ENCODE measurements at regions not wholly inside any gene's neighbourhood (a gene's known extent, or its start where the extent isn't known, plus 50 kb on each side); places are given as distances from the start of the nearest gene placed in this dataset.
"Not testable (repeated sequence)": the region's sequence is repeated elsewhere in the genome, so short reads cannot be mapped to it uniquely, and the experiment has no call there.

DNA sequence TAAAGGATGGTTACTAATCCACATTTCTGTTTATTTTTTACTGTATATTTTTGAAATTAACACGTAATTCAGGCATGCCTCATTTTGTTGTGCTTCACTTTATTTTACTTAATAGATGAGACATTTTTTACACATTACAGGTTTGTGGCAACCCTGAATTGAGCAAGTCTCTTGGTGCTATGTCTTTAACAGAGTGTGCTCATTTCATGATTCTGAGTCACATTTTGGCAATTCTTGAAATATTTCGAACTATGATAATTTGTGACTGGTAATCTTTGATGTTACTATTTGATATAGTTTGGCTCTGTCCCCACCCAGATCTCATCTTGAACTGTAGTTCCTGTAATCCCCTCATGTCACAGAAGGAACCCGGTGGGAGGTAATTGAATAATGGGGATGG, 1120.5 kb upstream of the FLRT2 start:
- DNase-seq (ENCODE audit: extremely low read depth, low read depth, low spot score), result no peak

DNA sequence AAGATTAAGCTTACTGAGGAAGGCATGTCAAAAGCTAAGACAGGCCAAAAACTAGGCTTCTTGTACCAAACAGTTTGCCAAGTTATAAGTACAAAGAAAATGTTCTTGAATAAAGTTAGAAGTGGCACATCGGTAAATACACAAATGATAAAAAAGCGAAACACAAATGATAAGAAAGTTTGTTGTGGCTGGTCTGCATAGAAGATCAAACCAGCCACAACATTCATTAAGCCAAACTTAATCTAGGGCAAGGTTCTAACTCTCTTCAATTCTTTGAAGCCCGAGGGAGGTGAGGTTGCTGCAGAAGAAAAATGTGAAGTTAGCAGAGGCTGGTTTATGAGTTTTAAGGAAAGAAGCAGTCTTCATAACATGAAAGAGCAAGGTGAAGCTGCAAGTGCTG, 1119.6 kb upstream of the FLRT2 start:
- DNase-seq (ENCODE audit: extremely low read depth, low read depth, low spot score), result no peak

DNA sequence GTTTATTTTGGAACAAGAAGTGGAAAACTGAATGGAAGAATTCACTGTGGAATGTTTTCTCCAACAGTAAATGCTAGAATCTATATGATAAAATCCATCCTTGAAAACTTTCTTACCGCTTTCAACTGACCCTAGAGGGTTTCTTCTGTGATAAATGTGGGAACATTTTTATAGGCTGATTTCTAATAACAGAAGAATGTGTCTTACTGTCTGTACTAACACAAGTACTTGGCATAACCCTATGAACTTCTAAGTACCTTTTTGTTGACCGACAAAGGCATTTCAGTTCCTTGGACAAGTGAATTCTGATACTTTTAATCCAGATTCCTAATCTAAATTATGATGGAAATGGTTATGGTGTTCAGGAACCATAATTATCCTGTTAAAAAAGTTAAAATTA, 1109.7 kb upstream of the FLRT2 start:
- no peak for DNase-seq (ENCODE audit: extremely low read depth, low read depth, low spot score)

DNA sequence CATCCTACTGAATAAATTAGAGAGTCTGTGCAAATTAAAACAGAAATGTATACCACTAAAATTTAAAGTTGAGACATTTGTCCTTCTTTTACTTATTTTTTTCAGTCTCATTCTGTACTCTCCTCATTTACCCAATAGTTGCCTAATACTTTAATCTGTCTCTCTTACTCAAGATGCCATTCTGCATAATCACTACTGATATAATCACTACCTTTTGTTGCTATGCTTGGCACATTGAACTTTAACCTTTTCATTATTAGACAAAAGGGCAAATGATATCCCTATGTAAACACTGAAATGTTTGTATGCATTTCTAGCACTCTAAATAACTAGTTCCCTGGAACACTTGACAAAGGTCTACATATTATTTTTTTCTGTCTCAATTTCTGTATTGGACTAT, 1108.3 kb upstream of the FLRT2 start:
- no peak for DNase-seq (ENCODE audit: extremely low read depth, low read depth, low spot score)

DNA sequence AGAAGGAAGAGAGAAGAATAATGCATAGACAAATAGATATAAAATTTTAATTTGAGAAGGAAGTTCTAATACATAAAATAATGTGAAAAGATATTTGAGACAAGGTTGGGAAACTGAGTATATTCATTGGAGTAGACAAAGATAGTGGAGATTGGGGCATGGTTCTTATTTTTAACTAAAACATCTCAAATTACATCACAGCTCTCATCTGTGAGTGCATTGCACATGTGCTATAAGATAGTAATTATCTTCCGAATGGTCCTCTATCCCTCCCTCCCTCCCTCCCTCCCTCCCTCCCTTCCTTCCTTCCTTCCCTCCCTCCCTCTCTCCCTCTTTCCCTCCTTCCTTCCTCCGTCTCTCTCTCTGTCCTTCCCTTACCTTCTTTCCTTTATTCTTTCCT, 1104.0 kb upstream of the FLRT2 start:
- DNase-seq (ENCODE audit: extremely low read depth, low read depth, low spot score), result no peak

DNA sequence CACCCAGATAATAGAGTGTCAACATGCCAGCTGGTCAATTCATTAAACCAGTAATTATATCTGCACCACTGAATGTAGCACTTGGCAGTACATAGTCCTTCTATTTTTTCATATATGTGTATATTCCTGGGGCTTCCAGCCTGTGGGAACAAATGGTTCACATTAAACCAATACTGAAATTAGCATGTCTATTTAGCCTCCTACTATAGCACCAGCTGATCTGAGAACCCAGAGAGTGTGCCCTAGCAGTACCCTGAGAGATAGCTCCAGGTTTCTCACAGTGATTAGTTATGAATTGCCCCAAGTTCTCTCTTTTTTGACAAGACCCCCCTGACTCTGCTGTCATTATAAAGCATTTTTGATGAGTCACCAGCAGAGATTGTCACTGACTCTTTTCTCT, 1097.3 kb upstream of the FLRT2 start:
- DNase-seq (ENCODE audit: extremely low read depth, low read depth, low spot score), result no peak

DNA sequence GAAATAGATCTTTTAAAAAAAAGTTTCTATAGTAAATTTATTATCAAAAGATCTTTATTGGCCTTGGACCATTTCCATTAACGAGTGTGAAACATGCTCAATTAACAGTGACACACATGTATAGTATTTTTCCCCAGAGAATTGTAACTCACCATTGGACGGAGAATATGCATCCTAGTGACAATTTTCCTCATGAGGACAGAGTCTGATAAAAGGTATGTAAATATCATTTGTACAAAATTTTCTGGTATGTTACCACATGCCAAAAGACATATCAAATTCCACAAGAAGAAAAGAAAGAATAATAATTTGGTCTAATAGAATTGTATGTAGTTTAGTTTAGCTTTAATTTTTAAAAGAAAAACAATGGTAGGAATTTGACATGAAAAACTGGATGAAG, 1096.0 kb upstream of the FLRT2 start:
- no peak for DNase-seq (ENCODE audit: extremely low read depth, low read depth, low spot score)

DNA sequence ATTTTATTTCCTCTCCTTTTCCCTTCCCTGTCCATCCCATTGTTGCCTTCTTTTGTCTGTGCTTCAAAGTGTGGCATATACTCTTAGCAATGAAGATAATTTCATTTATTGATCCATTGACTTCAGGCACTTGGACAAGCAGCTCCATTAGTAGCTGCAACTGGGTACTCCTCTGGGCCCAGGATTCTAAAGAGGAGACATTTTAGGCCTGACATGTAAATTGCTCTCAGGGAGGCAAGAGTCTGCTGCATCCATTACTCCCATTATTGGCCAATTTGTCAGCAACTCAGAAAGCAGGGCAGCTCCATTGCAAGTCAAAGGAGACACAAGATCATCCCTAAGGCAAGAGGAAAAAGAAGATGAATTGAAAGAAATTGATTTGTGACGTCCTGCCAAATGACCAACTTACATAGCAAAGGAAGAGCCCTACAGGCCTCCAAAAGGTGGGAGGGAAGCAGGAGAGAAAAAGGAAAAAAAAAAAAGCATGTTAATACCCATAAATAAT, 1094.1 kb upstream of the FLRT2 start:
- DNase-seq (ENCODE audit: extremely low read depth, low read depth, low spot score), result no peak

DNA sequence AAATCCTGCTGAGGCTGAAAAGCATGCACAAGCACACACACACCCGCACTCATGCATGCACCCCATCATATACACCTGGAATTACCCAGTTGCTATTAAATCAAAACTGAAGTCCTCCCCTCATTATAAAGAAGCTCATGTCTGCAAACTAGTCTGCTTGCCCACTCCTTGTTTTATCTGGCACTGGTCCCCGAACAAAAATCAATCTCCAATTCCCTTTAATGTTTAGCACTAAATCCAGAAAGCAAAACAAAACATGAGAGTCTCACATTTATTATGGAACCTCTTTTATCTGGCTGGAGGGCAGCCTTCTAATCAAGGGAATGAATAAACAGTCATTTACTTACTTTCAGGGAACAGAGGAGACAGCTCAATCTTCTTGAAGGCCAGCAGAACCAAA, 1093.4 kb upstream of the FLRT2 start:
- DNase-seq (ENCODE audit: extremely low read depth, low read depth, low spot score), result no peak

DNA sequence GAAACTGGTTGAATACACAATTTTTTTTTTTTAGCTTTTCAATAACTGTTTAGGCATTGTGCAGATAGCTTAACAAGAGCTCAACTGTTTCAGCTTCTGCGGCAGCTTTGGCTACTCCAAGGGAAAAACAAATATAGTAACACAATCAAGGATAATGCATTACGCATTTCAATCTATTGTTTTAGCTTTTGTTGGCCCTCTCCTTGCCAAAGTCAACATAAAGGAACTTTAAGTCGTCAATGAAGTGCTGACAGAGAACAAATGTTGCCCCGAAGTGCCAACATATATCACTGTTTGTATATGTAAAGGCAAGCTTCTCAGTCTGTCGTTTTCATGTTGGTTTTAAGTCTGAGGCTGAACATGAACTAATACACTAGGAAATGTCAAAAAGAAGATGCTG, 1087.4 kb upstream of the FLRT2 start:
- DNase-seq (ENCODE audit: extremely low read depth, low read depth, low spot score), result peak; percentile 64

DNA sequence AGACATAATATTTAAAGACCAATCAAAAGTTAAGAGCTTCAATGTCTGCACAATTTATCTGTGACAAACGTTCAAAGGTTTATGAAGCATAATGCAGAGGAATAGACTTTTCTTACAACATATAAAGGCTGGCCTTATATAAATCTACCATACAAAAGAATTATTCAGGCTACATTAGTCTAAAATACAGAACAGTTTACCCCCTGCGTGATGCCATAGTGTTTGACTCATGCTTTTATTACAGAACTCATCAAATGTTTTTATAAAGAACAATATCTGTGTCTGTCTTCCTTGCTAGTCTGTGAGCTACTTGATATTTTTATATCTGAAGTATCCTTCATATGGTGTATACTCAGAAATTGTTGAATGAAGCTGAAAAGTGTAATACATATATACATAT, 1084.5 kb upstream of the FLRT2 start:
- DNase-seq (ENCODE audit: extremely low read depth, low read depth, low spot score), result no peak

DNA sequence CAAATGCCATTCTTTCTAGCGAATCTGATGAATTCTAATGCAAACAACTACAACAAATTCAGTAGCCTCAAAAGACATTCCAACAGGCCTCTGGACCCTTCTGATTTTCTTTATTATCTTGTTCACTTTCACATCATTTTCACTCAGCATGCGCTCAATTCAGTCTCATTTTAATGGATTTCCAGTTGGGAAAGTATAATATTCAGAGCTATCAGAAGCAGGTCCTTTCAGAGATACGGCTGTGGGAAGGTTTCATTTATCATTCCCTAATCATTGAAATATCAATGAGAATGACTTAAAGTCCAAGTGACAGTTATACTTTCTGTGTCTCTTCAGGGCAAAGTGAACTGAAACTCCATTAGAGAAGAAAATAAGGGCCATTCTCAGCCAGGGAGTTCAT, 1083.7 kb upstream of the FLRT2 start:
- no peak for DNase-seq (ENCODE audit: extremely low read depth, low read depth, low spot score)

DNA sequence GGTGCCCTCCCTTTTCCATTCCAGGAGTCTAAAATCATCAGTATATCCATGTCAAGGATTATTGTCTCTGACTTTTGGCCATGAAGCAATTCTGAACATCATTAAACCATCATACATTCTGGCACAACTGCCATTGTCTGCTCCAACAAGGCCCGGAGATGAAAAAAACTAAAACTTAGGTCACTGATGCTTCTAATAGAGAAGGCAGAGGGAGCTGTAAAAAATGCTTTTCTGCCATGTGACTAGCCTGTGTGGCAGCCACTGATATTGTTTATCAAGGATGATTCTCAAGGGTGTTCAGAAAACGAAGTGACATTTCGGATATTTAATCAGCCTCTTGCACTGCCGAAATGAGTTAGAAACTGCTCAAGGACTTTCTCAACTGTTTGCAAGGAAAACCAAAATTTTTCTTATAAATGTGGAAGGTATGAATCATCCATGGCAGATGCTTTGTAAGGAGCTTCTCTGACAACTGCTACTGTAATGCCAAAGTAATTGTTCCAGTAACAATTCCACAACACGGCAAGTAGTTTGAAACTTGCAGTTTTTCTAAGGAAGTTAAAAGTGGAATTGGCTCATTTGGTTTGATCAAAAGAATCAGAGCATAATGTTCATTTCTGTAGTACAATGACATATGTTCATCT, 1076.5 kb upstream of the FLRT2 start:
- no peak for DNase-seq (ENCODE audit: extremely low read depth, low read depth, low spot score)

DNA sequence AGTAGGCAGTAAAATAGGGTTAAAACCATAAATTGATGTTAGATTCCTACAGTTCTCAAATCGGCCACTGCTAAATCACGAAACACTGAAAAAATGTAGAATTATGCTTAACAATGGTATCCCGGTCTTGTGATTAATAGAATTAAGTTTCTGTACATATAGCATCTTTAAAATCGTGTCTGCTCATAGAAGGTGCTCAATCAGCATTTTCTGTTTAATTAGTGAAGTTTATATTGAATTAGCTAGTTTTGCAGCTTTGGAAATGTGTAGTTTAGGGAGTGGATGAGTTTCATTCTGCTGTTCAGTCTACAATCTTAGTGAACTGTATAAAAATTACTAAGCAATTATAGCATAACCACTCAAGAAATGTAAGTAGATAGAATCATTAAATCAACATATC, 1075.8 kb upstream of the FLRT2 start:
- no peak for DNase-seq (ENCODE audit: extremely low read depth, low read depth, low spot score)

DNA sequence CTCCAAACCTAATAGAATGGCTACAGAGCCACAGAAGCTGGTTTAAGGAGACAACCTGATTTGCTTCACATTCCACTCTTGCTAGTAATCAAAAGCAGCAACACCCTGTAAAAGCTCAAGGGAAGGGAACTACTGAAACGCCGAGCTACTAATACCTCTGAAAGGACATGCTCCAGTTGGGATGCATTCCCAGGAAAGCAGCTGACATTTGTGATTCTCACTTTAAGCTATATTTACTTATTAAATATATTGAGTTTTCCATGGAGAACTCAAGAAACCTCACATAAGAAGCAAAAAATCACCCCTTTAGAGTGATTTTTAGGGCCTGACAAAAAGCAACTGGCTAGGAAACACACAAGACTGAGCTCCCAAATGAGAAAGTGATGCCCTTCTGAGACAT, 1073.0 kb upstream of the FLRT2 start:
- DNase-seq (ENCODE audit: extremely low read depth, low read depth, low spot score), result no peak

DNA sequence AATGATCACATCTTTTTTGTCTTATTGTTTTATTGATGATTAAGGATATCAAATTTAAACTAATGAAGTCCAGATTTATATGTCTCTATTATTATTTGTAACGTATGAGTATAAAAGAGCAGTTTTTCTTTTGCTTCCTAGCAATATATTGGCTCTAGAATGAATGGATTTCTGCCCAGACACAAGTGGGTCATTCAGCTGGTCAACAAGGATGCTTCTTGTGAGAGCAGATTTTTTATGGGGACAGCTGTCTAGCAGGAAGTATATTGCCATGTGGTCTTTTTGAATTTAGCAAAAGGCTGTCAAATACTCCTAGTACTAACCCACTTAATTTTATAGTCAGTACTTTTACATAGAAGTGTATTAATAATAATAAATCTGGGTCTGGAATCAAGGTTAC, 1071.1 kb upstream of the FLRT2 start:
- no peak for DNase-seq (ENCODE audit: extremely low read depth, low read depth, low spot score)

DNA sequence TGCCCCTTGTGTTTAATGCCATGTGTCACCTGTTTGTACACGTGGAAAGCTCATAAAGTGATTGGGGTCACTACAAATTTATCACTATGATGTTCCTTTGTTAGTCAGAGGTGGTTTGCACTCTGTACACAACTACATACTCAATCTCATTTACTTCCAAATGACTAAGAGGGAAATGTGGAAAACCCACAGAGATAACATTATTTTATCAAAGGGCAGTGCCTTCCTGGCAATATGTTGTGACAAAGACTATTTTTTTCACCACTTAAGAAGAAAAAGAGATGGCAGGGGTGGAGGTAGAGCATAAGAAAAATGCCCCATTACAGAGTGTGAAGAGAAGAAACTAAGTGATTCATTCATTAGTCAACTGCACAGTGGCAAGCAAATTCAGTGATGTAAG, 1064.1 kb upstream of the FLRT2 start:
- no peak for DNase-seq (ENCODE audit: extremely low read depth, low read depth, low spot score)

DNA sequence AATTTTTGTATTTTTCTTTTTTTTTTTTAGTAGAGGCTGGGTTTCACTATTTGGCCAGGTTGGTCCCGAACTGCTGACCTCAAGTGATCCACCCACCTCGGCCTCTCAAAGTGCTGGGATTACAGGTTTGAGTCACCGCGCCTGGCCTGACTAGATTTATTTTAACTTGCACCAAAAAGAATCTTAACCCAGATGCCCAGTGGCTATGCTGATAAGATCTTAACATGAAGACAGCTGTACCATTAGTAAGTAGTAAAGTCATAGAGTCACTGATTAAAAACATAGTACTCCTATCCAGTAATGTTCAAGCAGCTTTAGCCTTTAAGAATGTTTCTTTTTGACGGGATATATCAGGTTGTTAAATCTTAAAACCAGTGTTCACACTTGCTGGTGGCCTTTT, 1061.8 kb upstream of the FLRT2 start:
- no peak for DNase-seq (ENCODE audit: extremely low read depth, low read depth, low spot score)

DNA sequence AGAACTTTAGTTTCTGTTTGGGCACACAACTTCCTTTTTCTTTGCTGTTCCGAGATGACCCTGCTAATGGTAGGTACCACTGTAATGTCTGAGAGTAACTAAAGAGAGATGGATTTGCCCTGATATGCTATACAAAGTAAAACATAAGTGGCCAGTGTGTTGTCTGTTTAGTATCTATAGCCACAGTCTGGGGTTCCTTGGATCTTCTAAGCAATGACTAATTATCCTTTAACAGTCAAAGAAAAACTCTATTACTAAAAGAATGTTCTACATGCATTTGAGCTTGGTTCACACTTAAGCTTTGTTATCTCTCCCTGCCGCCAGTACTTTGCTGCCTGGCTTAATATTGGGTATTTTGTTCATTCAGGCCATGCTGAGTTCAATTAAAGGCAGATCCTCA, 1051.9 kb upstream of the FLRT2 start:
- DNase-seq (ENCODE audit: extremely low read depth, low read depth, low spot score), result no peak

DNA sequence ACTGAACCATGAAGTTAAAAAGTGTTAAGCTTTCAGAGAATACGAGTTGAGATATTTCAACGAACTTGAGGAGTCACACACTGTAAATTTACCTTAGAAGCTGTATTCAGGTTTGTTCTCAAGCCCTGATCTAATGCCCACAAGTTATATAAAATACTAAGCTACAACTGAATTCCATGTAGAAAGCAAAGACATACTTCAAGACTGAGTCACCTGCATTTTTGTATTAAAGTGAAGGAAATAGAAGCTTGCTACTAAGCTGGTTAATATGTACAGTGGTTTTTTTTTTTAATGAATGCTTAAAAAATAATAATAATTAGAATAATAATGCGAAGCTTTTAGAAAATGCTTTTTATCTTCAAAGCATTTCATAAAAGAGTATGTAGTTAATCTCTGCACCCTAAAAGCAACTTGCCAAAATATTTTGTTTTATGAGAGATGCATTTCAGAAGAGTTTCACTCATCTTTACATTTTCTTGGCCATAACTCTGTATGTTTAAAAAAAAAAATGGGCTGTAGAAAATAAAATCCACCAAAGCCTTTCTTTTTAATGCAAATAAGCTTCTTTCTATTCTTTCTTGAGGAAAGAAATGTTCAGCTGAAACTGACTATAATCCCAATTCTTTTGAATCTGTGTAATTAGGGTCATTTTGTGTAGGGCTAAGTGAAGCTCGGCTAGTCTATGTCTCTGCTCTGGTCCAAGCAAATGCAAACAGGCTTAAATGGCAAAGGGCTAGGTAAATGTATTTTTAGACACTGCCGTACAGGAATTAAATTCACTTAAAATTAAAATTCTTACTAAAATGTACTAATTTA, 1047.5 kb upstream of the FLRT2 start:
- peak; percentile 34 for DNase-seq (ENCODE audit: extremely low read depth, low read depth, low spot score)

DNA sequence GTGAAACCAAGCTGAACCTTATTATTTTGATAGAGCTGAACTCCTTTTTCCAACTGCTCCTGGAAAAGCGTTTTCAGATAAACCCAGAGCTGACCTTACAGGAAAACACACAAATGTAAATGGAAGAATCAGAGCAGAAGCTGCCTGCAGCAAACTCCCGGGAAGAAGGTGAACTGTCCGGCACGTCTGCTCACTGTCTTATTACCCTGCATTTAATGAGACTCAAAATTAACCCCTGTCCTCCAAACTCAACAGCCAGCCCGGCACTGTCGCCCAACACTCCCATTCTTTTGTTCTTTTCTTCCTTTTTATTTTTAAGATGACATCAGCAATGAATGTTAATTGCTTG, 1046.9 kb upstream of the FLRT2 start:
- no peak for DNase-seq (ENCODE audit: extremely low read depth, low read depth, low spot score)

DNA sequence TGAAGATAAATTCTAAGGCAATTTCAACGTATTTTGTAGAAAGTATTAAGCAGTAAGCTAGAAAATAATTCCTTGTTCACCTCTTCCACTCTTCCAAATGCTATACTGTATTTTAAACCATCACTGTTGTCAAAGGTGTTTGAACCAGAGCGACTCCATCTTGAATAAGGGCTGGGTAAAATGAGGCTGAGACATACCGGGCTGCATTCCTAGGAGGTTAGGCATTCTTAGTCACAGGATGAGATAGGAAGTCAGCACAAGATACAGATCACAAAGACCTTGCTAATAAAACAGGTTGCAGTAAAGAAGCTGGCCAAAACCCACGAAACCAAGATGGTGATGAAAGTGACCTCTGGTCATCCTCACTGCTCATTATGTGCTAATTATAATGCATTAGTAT, 1045.7 kb upstream of the FLRT2 start:
- DNase-seq (ENCODE audit: extremely low read depth, low read depth, low spot score), result not testable (repeated sequence)

DNA sequence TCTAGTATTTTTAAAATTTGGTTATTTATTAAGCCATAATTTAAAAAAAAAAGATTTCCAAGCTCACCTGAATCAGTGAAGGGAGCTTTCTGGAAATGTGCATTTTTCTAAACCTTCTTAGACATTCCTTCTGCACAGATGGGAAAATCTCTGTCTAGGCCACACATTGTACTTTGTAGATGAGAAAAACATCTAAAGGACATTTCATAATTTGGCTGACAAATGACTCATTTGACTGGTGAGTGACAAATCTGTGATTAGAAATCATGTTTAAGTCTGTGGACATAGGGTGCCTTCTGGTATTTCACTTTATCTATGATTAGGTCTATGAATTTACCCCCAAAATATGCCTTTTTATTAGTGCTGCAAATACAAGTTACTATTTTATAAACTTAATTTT, 1044.9 kb upstream of the FLRT2 start:
- DNase-seq (ENCODE audit: extremely low read depth, low read depth, low spot score), result no peak

Data from glomerular endothelial cell (primary cell).